Dedifferentiated amniotic fluid mesenchymal stem cell (primary cell): ENCODE measurements at regions not wholly inside any gene's neighbourhood (a gene's known extent, or its start where the extent isn't known, plus 50 kb on each side); places are given as distances from the start of the nearest gene placed in this dataset.
"Not testable (repeated sequence)": the region's sequence is repeated elsewhere in the genome, so short reads cannot be mapped to it uniquely, and the experiment has no call there.

ENCODE experiments used
- DNase-seq: peaks from one replicate; pipeline ENCODE4 v3.0.0-alpha.2; 2016; ENCODE audit errors: extremely low spot score

- no peak for DNase-seq
Observed at GRCh38 chr2:167844714-167845530, 402.5 kb downstream of the STK39 start.

GRCh38 chr2:167843657-167844056 lies 403.7 kb downstream of the STK39 start:
- no peak for DNase-seq

- DNase-seq, result no peak
Observed at GRCh38 chr2:167843217-167843616, 404.2 kb downstream of the STK39 start.

GRCh38 chr2:167842047-167842446 lies 405.3 kb downstream of the STK39 start:
- DNase-seq, result no peak

GRCh38 chr2:167835290-167835689 lies 412.1 kb downstream of the STK39 start:
- not testable (repeated sequence) for DNase-seq

GRCh38 chr2:167834707-167835106 lies 412.7 kb downstream of the STK39 start:
- no peak for DNase-seq

- no peak for DNase-seq
Observed at GRCh38 chr2:167833294-167833693, 414.1 kb downstream of the STK39 start.

GRCh38 chr2:167832868-167833287 lies 414.5 kb downstream of the STK39 start:
- no peak for DNase-seq

- no peak for DNase-seq
Observed at GRCh38 chr2:167827352-167828097, 419.9 kb downstream of the STK39 start.

GRCh38 chr2:167826906-167827305 lies 420.5 kb downstream of the STK39 start:
- no peak for DNase-seq

GRCh38 chr2:167825664-167826063 lies 421.7 kb downstream of the STK39 start:
- DNase-seq, result no peak

GRCh38 chr2:167822690-167823465 lies 424.5 kb downstream of the STK39 start:
- DNase-seq, result no peak

GRCh38 chr2:167820488-167820887 lies 426.9 kb downstream of the STK39 start:
- DNase-seq, result no peak

- DNase-seq, result no peak
Observed at GRCh38 chr2:167818521-167818920, 428.9 kb downstream of the STK39 start.

GRCh38 chr2:167817908-167818307 lies 429.5 kb downstream of the STK39 start:
- no peak for DNase-seq

- DNase-seq, result no peak
Observed at GRCh38 chr2:167817422-167817821, 430.0 kb downstream of the STK39 start.

- no peak for DNase-seq
Observed at GRCh38 chr2:167816874-167817290, 430.5 kb downstream of the STK39 start.

GRCh38 chr2:167814881-167815718 lies 432.3 kb downstream of the STK39 start:
- no peak for DNase-seq

- not testable (repeated sequence) for DNase-seq
Observed at GRCh38 chr2:167814482-167814880, 432.9 kb downstream of the STK39 start.

- DNase-seq, result not testable (repeated sequence)
Observed at GRCh38 chr2:167809799-167810198, 437.6 kb downstream of the STK39 start.

- no peak for DNase-seq
Observed at GRCh38 chr2:167803449-167803988, 443.9 kb downstream of the STK39 start.
